KBM-7 (cell line): ENCODE measurements at regions not wholly inside any gene's neighbourhood (a gene's known extent, or its start where the extent isn't known, plus 50 kb on each side); places are given as distances from the start of the nearest gene placed in this dataset.

ENCODE experiments used
- DNase-seq: peaks from one replicate; pipeline ENCODE4 v3.0.0-alpha.2; 2015
- in situ Hi-C: fragments of 300-500 bp; cut with MboI; formaldehyde crosslinking; loops from 2 replicates; pipeline ENCODE4 v1.14.3; 2020; ENCODE audit warnings: low sequenced_read_pairs, low pct_unique_long_range_greater_than_20kb, mixed read lengths

- DNase-seq: no peak
- in situ Hi-C loops: no loop called here
Observed at GRCh38 chr12:75909714-75910656, 121.6 kb downstream of the PHLDA1 start.

- in situ Hi-C loops: no loop called here
Observed at GRCh38 chr12:75908961-75909605, 122.5 kb downstream of the PHLDA1 start.

DNA sequence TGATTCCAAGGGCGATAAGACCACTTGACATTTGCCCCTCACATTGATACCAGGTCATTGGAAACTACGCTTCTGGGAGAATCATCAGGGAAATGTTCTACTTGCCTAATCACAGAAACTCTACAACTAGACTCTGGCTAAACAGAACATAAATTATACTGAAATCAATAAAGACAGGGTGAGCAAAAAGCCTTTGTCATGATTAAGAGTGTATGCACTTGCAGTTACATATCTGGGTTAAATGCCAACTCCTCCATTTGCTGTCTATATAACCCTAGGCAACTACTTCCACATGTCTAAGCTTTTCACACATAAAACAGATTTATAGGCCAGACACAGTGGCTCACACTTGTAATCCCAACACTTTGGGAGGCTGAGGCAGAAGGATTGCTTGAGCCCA is 125.7 kb downstream of the PHLDA1 start:
- in situ Hi-C loops: no loop called here
- DNase-seq: no peak

More at GRCh38 chr12:75908961-75909605, 122.5 kb downstream of the PHLDA1 start:
- no peak for DNase-seq

- DNase-seq: no peak
- in situ Hi-C loops: no loop called here
Observed at GRCh38 chr12:75900781-75901254, 130.8 kb downstream of the PHLDA1 start.

- in situ Hi-C loops: no loop called here
- DNase-seq: no peak
Observed at GRCh38 chr12:75900226-75900625, 131.3 kb downstream of the PHLDA1 start.

GRCh38 chr12:75894965-75895754 is 136.4 kb downstream of the PHLDA1 start:
- in situ Hi-C loops: no loop called here
- DNase-seq: no peak

DNA sequence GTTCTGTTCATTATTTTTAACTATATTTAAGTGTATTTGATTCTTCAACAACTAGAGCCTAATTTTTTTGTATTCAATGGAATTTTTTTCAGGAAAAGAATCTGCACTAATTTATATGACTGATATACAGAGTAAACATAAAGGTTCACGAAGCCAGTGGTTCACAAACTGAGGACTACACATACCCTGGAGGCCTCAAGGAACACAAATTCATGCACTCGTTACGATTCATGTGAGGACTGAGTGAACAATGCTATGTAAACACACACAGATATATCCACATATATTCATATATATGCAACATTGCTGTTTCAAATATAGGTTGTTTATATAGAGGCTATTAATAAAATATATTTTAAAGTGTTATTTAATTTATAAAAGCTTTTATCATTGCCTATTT is 137.8 kb downstream of the PHLDA1 start:
- no peak for DNase-seq
- in situ Hi-C loops: no loop called here

- in situ Hi-C loops: no loop called here
- DNase-seq: peak; percentile 83
Observed at GRCh38 chr12:75892731-75893408, 138.7 kb downstream of the PHLDA1 start.

DNA sequence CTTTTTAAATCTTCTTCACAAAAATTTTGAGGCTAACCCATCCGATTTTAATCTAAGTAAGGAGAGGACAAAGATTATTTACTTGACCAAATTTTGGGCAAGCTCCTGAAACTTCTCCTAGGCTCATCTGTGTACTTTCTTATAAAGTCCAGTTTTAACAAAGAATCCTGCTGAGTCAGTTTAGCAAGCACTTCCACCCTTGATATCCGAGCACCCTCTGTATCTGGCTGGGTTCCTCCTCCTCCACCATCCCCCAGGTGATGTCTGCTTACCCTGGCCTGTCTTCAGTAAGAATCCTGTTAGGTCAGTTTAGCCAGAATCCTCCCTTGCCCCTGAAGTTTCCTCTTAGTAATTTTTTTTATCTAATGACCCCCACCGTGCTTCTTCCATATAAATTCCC is 140.5 kb downstream of the PHLDA1 start:
- in situ Hi-C loops: no loop called here
- no peak for DNase-seq

DNA sequence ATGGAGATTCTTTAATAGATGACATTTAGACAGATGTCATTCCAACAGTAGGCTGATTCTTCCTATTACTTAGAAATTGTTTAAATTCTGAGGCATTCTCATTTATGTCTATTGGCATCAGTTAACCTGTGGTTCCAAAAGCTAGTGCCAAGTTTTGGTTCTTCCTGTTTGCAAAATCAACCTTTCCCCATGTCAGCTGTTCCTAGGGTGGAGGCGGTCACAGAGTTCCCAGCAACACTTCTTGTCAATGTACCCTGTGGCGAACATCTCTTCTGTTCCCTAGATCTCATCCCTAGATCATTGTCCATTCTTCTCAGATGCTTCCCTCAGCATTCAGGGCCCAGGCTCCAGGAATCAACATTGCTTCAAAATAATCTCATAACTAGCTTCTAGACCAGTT is 140.9 kb downstream of the PHLDA1 start:
- in situ Hi-C loops: no loop called here
- no peak for DNase-seq

- DNase-seq: no peak
Observed at GRCh38 chr12:75890141-75890540, 141.4 kb downstream of the PHLDA1 start.

DNA sequence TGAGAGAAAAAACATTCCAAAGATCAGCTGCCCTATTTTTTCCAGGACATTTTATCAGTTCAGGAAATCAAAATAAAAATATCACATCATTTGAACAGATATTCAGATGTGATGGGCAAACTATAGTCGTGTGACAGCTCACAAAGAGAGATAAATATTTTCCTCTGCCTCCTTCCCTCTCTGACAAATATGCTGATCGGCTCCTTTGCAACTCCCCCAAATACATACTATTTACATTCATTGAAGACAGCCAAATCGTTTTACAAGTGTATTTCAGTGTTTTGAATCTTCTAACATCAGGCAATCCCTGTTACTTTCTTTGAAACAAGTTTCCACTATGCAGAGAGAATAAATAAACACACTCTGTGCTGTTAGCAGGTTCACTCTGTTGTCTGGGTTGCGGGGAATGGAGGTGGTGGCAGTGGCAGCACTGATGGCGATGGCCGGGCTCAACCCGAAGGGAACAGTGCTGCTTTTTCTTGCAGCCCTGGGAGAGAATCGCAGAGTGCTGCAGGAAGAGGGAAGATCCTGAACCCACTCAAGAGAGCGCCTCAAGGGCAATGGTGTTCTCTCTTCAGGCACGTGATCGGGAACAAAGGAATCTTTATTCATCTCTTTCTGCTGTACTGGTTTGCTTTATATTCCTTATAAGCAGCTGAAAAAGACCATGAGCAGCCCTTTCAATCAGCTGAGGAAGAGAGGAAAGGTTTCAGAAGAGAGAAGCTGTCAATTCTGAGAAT is 142.5 kb downstream of the PHLDA1 start:
- DNase-seq: no peak
- in situ Hi-C loops: no loop called here

More at GRCh38 chr12:75890141-75890540, 141.4 kb downstream of the PHLDA1 start:
- in situ Hi-C loops: no loop called here

- no peak for DNase-seq
- in situ Hi-C loops: no loop called here
Observed at GRCh38 chr12:75888399-75888798, 143.2 kb downstream of the PHLDA1 start.

DNA sequence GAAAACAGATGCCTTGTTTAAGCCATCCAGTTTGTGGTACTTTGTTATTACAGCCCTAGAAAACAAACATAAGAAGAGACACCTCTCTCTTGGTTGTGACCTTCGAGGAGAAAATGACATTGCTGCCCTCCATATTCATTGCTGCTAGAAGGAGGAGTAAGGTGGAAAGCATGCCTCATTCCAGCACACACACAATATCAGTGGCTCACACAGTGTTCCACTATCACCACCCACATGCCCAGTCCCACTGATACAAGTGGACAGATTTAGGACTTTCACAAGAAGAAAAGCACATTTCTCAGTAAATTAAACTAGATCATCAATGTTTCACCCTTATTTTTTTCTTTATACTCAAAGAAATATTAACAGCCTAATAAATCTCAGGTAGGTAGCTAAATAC is 143.6 kb downstream of the PHLDA1 start:
- in situ Hi-C loops: no loop called here
- DNase-seq: no peak

- no peak for DNase-seq
Observed at GRCh38 chr12:75884465-75884985, 147.1 kb downstream of the PHLDA1 start.

DNA sequence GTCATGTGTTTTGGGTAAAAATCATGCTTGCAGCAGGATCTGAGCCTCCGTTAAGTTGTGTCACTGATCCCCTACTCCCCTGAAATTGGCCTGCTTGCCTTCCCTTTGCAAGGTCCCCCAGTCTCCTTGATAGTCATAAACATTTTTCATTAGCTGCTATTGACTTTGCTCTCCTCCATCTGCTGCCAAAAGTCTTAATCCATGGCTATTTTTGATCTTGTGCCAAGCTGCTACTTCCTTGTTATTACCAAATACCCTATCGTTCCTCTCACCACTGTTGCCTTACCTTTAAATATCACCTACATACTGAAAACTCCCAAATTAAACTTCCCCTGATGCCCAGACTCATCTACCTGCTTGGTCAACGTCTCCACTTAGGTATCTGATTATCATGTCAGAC is 148.3 kb downstream of the PHLDA1 start:
- in situ Hi-C loops: no loop called here

More at GRCh38 chr12:75884465-75884985, 147.1 kb downstream of the PHLDA1 start:
- in situ Hi-C loops: no loop called here

GRCh38 chr12:75882421-75882820 is 149.2 kb downstream of the PHLDA1 start:
- in situ Hi-C loops: no loop called here
- DNase-seq: no peak

More for the DNA sequence above, 148.3 kb downstream of the PHLDA1 start:
- DNase-seq: no peak

DNA sequence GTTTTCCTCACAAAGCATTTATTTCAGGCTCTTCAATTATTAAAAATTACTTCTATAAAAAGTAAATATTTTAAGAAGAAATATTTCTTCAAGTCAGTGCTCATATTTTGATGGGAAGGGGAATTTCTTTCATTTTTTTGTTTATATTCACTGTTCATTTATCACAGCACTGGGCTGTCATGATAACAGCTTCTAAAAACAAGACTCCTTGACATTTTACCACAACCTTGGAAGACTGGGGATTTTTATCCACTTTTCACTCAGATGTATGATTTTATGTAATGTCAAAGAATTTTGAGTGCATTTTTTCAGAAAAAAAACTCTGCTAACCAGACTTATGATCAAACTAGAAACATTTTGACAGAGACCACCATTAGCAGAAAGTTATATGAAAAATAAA is 149.7 kb downstream of the PHLDA1 start:
- in situ Hi-C loops: no loop called here

More for the DNA sequence above, 149.7 kb downstream of the PHLDA1 start:
- no peak for DNase-seq
